ENCODE measurements at regions not wholly inside any gene's neighbourhood (a gene's known extent, or its start where the extent isn't known, plus 50 kb on each side); places are given as distances from the start of the nearest gene placed in this dataset.

GRCh38 chr12:46457958-46458357 is 85.4 kb upstream of the SLC38A2 start (continued):
- no peak for TF ChIP-seq HMGXB4 (CRISPR knock-in tag; IDR thresholded peaks at IDR 0.05)
- TF ChIP-seq, protein P1, sequence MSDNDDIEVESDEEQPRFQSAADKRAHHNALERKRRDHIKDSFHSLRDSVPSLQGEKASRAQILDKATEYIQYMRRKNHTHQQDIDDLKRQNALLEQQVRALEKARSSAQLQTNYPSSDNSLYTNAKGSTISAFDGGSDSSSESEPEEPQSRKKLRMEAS (CRISPR knock-in tag; IDR thresholded peaks at IDR 0.05), result no peak
- no peak for TF ChIP-seq PRRX2 (CRISPR knock-in tag; IDR thresholded peaks at IDR 0.05)

GRCh38 chr12:46456356-46457334 is 84.1 kb upstream of the SLC38A2 start:
- no peak overlapping the region for H3K4me3 Mint-ChIP-seq
- CTCF ChIA-PET, result no interaction called here
- no peak for DNase-seq (ENCODE audit: low spot score)
- TF ChIP-seq PRDM15 (CRISPR knock-in tag; IDR thresholded peaks at IDR 0.05), result no peak
- no peak overlapping the region for H3K27ac Mint-ChIP-seq
- no peaks in the 10 kb centered on the region for H3K27me3 Mint-ChIP-seq (ENCODE audit: low read depth)
- H3K36me3 Mint-ChIP-seq, result peaks cover 6% of the 10 kb centered on the region; the same call in 1 of the 2 replicates
- ATAC-seq, result no peak
- no peaks in the 10 kb centered on the region for H3K9me3 Mint-ChIP-seq
- POLR2A ChIA-PET, result no interaction called here
- peaks cover 48% of the 10 kb centered on the region for H3K4me1 Mint-ChIP-seq

DNA sequence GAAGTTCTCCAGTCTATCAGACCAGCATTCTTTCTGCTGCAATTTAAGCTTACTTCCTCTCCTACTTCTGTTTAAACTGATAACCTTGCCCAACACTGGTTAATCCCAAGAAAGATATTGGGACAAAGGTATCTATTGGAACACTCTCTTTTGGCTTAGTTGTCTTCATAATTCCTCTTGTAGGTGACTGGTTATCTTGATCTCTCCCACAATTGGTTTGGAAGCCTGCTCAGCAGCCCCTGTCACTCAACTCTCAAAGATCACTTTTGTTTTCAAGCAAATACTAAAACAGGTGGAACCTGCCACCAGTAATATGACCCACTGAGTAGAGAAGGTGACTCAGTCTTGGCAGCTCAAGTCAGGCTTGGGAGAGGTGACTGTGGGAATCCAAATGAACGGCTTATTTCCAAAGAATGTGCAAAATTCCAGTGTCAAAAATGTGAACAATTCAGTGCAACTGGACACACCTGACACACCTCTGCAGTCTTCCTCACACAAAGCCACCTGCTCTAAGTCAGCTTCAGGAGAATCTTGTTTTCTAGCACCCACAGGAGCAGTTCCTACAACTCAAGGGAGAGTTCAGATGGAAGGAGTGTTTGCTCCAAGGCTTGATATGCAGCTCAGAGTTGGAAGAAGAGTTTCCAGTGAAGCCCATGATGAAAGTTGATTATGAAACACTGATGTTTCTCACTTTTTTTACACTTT is 83.2 kb upstream of the SLC38A2 start:
- Mint-ChIP-seq H3K27ac (peak overlapping the region; percentile 1; the same call in 1 of the 2 replicates), H3K36me3 (peaks cover 6% of the 10 kb centered on the region; the same call in 1 of the 2 replicates), H3K4me1 (peaks cover 51% of the 10 kb centered on the region), H3K9me3 (no peaks in the 10 kb centered on the region), H3K4me3 (no peak overlapping the region), H3K27me3 (ENCODE audit: low read depth) (no peaks in the 10 kb centered on the region)
- ATAC-seq, result no peak
- POLR2A ChIA-PET, result no interaction called here
- CTCF ChIA-PET, result no interaction called here
- no peak for DNase-seq (ENCODE audit: low spot score)
- TF ChIP-seq ZNF219 (CRISPR knock-in tag; IDR thresholded peaks at IDR 0.05; ENCODE audit: borderline replicate concordance) (no peak), CREB1 (CRISPR knock-in tag; IDR thresholded peaks at IDR 0.05) (no peak), ZNF281 (CRISPR knock-in tag; IDR thresholded peaks at IDR 0.05) (no peak), SMAD4 (CRISPR knock-in tag; IDR thresholded peaks at IDR 0.05) (no peak), JUN (CRISPR knock-in tag; IDR thresholded peaks at IDR 0.05) (no peak), AR (CRISPR knock-in tag; IDR thresholded peaks at IDR 0.05) (no peak), SOX15 (CRISPR knock-in tag; IDR thresholded peaks at IDR 0.05) (no peak), ZNF416 (CRISPR knock-in tag; IDR thresholded peaks at IDR 0.05) (no peak), MYBL2 (CRISPR knock-in tag; IDR thresholded peaks at IDR 0.05) (no peak)
- TF ChIP-seq, protein P2, sequence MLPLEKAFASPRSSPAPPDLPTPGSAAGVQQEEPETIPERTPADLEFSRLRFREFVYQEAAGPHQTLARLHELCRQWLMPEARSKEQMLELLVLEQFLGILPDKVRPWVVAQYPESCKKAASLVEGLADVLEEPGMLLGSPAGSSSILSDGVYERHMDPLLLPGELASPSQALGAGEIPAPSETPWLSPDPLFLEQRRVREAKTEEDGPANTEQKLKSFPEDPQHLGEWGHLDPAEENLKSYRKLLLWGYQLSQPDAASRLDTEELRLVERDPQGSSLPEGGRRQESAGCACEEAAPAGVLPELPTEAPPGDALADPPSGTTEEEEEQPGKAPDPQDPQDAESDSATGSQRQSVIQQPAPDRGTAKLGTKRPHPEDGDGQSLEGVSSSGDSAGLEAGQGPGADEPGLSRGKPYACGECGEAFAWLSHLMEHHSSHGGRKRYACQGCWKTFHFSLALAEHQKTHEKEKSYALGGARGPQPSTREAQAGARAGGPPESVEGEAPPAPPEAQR (CRISPR knock-in tag; IDR thresholded peaks at IDR 0.05), result no peak
- TF ChIP-seq, protein P3, sequence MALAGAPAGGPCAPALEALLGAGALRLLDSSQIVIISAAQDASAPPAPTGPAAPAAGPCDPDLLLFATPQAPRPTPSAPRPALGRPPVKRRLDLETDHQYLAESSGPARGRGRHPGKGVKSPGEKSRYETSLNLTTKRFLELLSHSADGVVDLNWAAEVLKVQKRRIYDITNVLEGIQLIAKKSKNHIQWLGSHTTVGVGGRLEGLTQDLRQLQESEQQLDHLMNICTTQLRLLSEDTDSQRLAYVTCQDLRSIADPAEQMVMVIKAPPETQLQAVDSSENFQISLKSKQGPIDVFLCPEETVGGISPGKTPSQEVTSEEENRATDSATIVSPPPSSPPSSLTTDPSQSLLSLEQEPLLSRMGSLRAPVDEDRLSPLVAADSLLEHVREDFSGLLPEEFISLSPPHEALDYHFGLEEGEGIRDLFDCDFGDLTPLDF (CRISPR knock-in tag; IDR thresholded peaks at IDR 0.05), result no peak

All from WTC11 (cell line).